Liver (tissue), 8 donors: ENCODE measurements at regions not wholly inside any gene's neighbourhood (a gene's known extent, or its start where the extent isn't known, plus 50 kb on each side); places are given as distances from the start of the nearest gene placed in this dataset.

ENCODE experiments used
- DNase-seq: peaks from one replicate; pipeline ENCODE4 v3.0.0-alpha.2; 2017; ENCODE audit warnings: low spot score
- H3K27ac ChIP-seq, 2 donors: one replicate each; pipeline ENCODE4 v1.7.0; 2013; ENCODE audit warnings: inconsistent platforms in 2 of 2, low read length in 2 of 2, control low read depth in 1 of 2, low read depth in 1 of 2, mild to moderate bottlenecking in 1 of 2
- H3K27me3 ChIP-seq, 4 donors: one replicate each; pipeline versions ENCODE4 v1.6.1 to v1.7.0; 2013; ENCODE audit warnings: low read length in 3 of 4, inconsistent platforms in 1 of 4, mild to moderate bottlenecking in 1 of 4, moderate library complexity in 1 of 4; ENCODE audit not compliant: control insufficient read depth in 4 of 4, insufficient read depth in 4 of 4
- H3K36me3 ChIP-seq, 4 donors: one replicate each; pipeline versions ENCODE4 v1.6.1 to v1.7.0; 2013; ENCODE audit warnings: low read length in 3 of 4, mild to moderate bottlenecking in 3 of 4, low read depth in 1 of 4, moderate library complexity in 1 of 4; ENCODE audit not compliant: control insufficient read depth in 4 of 4, insufficient read depth in 3 of 4
- H3K4me1 ChIP-seq, 4 donors: one replicate each; pipeline versions ENCODE4 v1.6.1 to v1.7.0; 2013; ENCODE audit warnings: low read length in 3 of 4, mild to moderate bottlenecking in 3 of 4, moderate library complexity in 1 of 4; ENCODE audit not compliant: control insufficient read depth in 4 of 4, insufficient read depth in 4 of 4
- H3K4me3 ChIP-seq, 3 donors: one replicate each; pipeline versions ENCODE4 v1.6.1 to v1.7.0; 2013; ENCODE audit warnings: low read length in 3 of 3, control low read depth in 1 of 3, low read depth in 1 of 3, mild to moderate bottlenecking in 1 of 3
- H3K9ac ChIP-seq, 2 donors: one replicate each; pipeline ENCODE4 v1.7.0; 2013; ENCODE audit warnings: low read length in 2 of 2, mild to moderate bottlenecking in 2 of 2, moderate library complexity in 2 of 2, control low read depth in 1 of 2, low read depth in 1 of 2
- H3K9me3 ChIP-seq, 4 donors: one replicate each; pipeline versions ENCODE4 v1.6.1 to v1.7.0; 2013; ENCODE audit warnings: low read length in 3 of 4; ENCODE audit not compliant: control insufficient read depth in 4 of 4
- CTCF ChIP-seq: fragments of 150-350 bp; IDR thresholded peaks from 2 replicates; pipeline ENCODE4 v1.5.1; 2017; ENCODE audit warnings: improper control_type of control experiment, low read depth, low read length; ENCODE audit not compliant: missing input control
- EGR1 ChIP-seq, 2 donors: IDR thresholded peaks; 2 replicates each; pipeline ENCODE4 v1.6.1; 2016 to 2018; ENCODE audit warnings: antibody characterized with exemption in 2 of 2, low read depth in 2 of 2
- FOXA1 ChIP-seq: IDR thresholded peaks from 2 replicates; pipeline ENCODE4 v1.6.1; 2016; ENCODE audit warnings: antibody characterized with exemption
- FOXA2 ChIP-seq: IDR thresholded peaks from 2 replicates; pipeline ENCODE4 v1.6.1; 2016; ENCODE audit warnings: antibody characterized with exemption
- GABPA ChIP-seq, 2 donors: IDR thresholded peaks in 1 of 2; conservative IDR thresholded peaks in 1 of 2; 2 replicates each; pipeline ENCODE4 v1.6.1; 2016; ENCODE audit warnings: antibody characterized with exemption in 2 of 2, mild to moderate bottlenecking in 1 of 2, moderate library complexity in 1 of 2
- HNF4G ChIP-seq: IDR thresholded peaks from 2 replicates; pipeline ENCODE4 v1.6.1; 2016; ENCODE audit warnings: antibody characterized with exemption
- JUND ChIP-seq, 2 donors: IDR thresholded peaks; 2 replicates each; pipeline ENCODE4 v1.6.1; 2016; ENCODE audit warnings: antibody characterized with exemption in 2 of 2
- MAX ChIP-seq: IDR thresholded peaks from 2 replicates; pipeline ENCODE4 v1.6.1; 2016; ENCODE audit warnings: antibody characterized with exemption
- NR2F2 ChIP-seq: IDR thresholded peaks from 2 replicates; pipeline ENCODE4 v1.6.1; 2016; ENCODE audit warnings: antibody characterized with exemption
- RAD21 ChIP-seq, 2 donors: IDR thresholded peaks; 2 replicates each; pipeline ENCODE4 v1.6.1; 2016; ENCODE audit warnings: antibody characterized with exemption in 2 of 2, mild to moderate bottlenecking in 2 of 2
- REST ChIP-seq: IDR thresholded peaks from 2 replicates; pipeline ENCODE4 v1.6.1; 2016; ENCODE audit warnings: antibody characterized with exemption, mild to moderate bottlenecking
- RXRA ChIP-seq, 2 donors: IDR thresholded peaks; 2 replicates each; pipeline ENCODE4 v1.6.1; 2017 to 2018; ENCODE audit warnings: antibody characterized with exemption in 2 of 2, mild to moderate bottlenecking in 1 of 2
- SP1 ChIP-seq: IDR thresholded peaks from 2 replicates; pipeline ENCODE4 v1.6.1; 2018; ENCODE audit warnings: antibody characterized with exemption, mild to moderate bottlenecking
- TAF1 ChIP-seq: conservative IDR thresholded peaks from 2 replicates; pipeline ENCODE4 v1.6.1; 2016; ENCODE audit warnings: antibody characterized with exemption, mild to moderate bottlenecking
- YY1 ChIP-seq: IDR thresholded peaks from 2 replicates; pipeline ENCODE4 v1.6.1; 2016; ENCODE audit warnings: antibody characterized with exemption, mild to moderate bottlenecking
- ZBTB33 ChIP-seq: IDR thresholded peaks from 2 replicates; pipeline ENCODE4 v1.6.1; 2016; ENCODE audit warnings: antibody characterized with exemption
- WGBS: extraction: QIAGEN DNeasy Blood & Tissue Kit; methylation state at CpG from one replicate; pipeline ENCODE4 v1.1.7; 2013; 5-methylcytosine and 5-hydroxymethylcytosine counted together
- donor health status: healthy.
- donor health status: healthy.
- donor health status: healthy.
- donor health status: healthy.
- donor health status: healthy.

- TF ChIP-seq EGR1 (IDR thresholded peaks at IDR 0.05; ENCODE audit: low read depth in 2 of 2) (no peak), HNF4G (no peak), YY1 (no peak), FOXA2 (no peak), SP1 (no peak), ZBTB33 (no peak), RXRA (IDR thresholded peaks at IDR 0.05) (no peak), REST (no peak), JUND (IDR thresholded peaks at IDR 0.05) (no peak), RAD21 (IDR thresholded peaks at IDR 0.05) (no peak), TAF1 (no peak), GABPA (IDR thresholded peaks at IDR 0.05 in 1 of 2, conservative IDR thresholded peaks at IDR 0.05 in 1 of 2) (no peak), FOXA1 (no peak), CTCF (no peak), MAX (no peak), NR2F2 (no peak)
- DNase-seq = no peak
- H3K9ac ChIP-seq = no peak overlapping the region
- 94% methylated on average over 26 of the region's 26 CpGs for WGBS
- no peak overlapping the region for H3K27ac ChIP-seq
- H3K36me3 ChIP-seq = no peaks in the 10 kb centered on the region
- H3K4me1 ChIP-seq = no peaks in the 10 kb centered on the region
- H3K9me3 ChIP-seq = peaks cover 0 to 3% (median 1%) of the 10 kb centered on the region in 4 donors
- H3K4me3 ChIP-seq = no peak overlapping the region
- H3K27me3 ChIP-seq = no peaks in the 10 kb centered on the region
These were observed 101.0 kb upstream of the IRX5 start for GRCh38 chr16:54829691-54830090.

- 57% methylated on average over 4 of the region's 4 CpGs for WGBS
- Histone ChIP-seq H3K36me3 (no peaks in the 10 kb centered on the region), H3K27ac (no peak overlapping the region), H3K4me3 (no peak overlapping the region), H3K27me3 (no peaks in the 10 kb centered on the region), H3K9me3 (no peaks in the 10 kb centered on the region), H3K4me1 (no peaks in the 10 kb centered on the region), H3K9ac (no peak overlapping the region)
- TF ChIP-seq FOXA1 (no peak), FOXA2 (no peak), HNF4G (no peak), CTCF (no peak), NR2F2 (no peak), EGR1 (IDR thresholded peaks at IDR 0.05; ENCODE audit: low read depth in 2 of 2) (no peak), REST (no peak)
- DNase-seq = no peak
These were observed 107.8 kb upstream of the IRX5 start for GRCh38 chr16:54822892-54823291.
